Endodermal cell (in vitro differentiated cells): ENCODE measurements at regions not wholly inside any gene's neighbourhood (a gene's known extent, or its start where the extent isn't known, plus 50 kb on each side); places are given as distances from the start of the nearest gene placed in this dataset.

Source experiments
- DNase-seq: peaks from one replicate; pipeline ENCODE4 v3.0.0-alpha.2; 2017
- H3K27ac ChIP-seq: 2 replicates; pipeline ENCODE4 v1.5.1; 2013; ENCODE audit warnings: mild to moderate bottlenecking, low read depth, low read length, moderate library complexity
- H3K27me3 ChIP-seq: 2 replicates; pipeline ENCODE4 v1.6.1; 2013; ENCODE audit warnings: mild to moderate bottlenecking, low read length, moderate library complexity; ENCODE audit not compliant: insufficient read depth, control insufficient read depth, poor library complexity, severe bottlenecking
- H3K36me3 ChIP-seq: 2 replicates; pipeline ENCODE4 v1.7.0; 2013; ENCODE audit warnings: mild to moderate bottlenecking, low read length, moderate library complexity; ENCODE audit not compliant: control insufficient read depth, insufficient read depth
- H3K4me1 ChIP-seq: one replicate; pipeline ENCODE4 v1.7.0; 2013; ENCODE audit warnings: low read length; ENCODE audit not compliant: control insufficient read depth, insufficient read depth
- H3K4me3 ChIP-seq: 2 replicates; pipeline ENCODE4 v1.5.1; 2013; ENCODE audit warnings: mild to moderate bottlenecking, low read length, moderate library complexity
- H3K9ac ChIP-seq: 2 replicates; pipeline ENCODE4 v1.6.1; 2013; ENCODE audit warnings: mild to moderate bottlenecking, low read length, moderate library complexity; ENCODE audit not compliant: poor library complexity, severe bottlenecking; ENCODE audit errors: extremely low read depth
- H3K9me3 ChIP-seq: 2 replicates; pipeline ENCODE4 v1.6.1; 2013; ENCODE audit warnings: mild to moderate bottlenecking, low read length, moderate library complexity; ENCODE audit not compliant: control insufficient read depth
- H3K27ac Mint-ChIP-seq: 2 replicates; pipeline ENCODE4 v1.8.0; 2020; ENCODE audit warnings: mixed read lengths
- H3K27me3 Mint-ChIP-seq: 2 replicates; pipeline ENCODE4 v1.8.0; 2021; ENCODE audit warnings: mild to moderate bottlenecking, mixed read lengths; ENCODE audit not compliant: insufficient read depth
- H3K36me3 Mint-ChIP-seq: 2 replicates; pipeline ENCODE4 v1.8.0; 2020; ENCODE audit warnings: low read depth, mixed read lengths
- H3K4me1 Mint-ChIP-seq: 2 replicates; pipeline ENCODE4 v1.8.0; 2020; ENCODE audit warnings: mixed read lengths
- H3K4me3 Mint-ChIP-seq: 2 replicates; pipeline ENCODE4 v1.8.0; 2020; ENCODE audit warnings: mild to moderate bottlenecking, moderate library complexity, mixed read lengths
- H3K9me3 Mint-ChIP-seq: 2 replicates; pipeline ENCODE4 v1.8.0; 2020; ENCODE audit warnings: mild to moderate bottlenecking, mixed read lengths
- WGBS, 2 experiments: methylation state at CpG; one replicate each; pipeline versions ENCODE4 v1.1.5 to v1.1.7; 2013; ENCODE audit warnings: missing lambda C conversion rate in 2 of 2, mixed read lengths in 1 of 2; ENCODE audit not compliant: insufficient coverage in 1 of 2, insufficient read length in 1 of 2; 5-methylcytosine and 5-hydroxymethylcytosine counted together
- TF ChIP-seq, protein P1 (sequence below): fragments of 200-600 bp; sonication (generic); conservative IDR thresholded peaks from 2 replicates; pipeline ENCODE4 v1.5.0; 2021; ENCODE audit warnings: antibody characterized with exemption, mild to moderate bottlenecking

DNA sequence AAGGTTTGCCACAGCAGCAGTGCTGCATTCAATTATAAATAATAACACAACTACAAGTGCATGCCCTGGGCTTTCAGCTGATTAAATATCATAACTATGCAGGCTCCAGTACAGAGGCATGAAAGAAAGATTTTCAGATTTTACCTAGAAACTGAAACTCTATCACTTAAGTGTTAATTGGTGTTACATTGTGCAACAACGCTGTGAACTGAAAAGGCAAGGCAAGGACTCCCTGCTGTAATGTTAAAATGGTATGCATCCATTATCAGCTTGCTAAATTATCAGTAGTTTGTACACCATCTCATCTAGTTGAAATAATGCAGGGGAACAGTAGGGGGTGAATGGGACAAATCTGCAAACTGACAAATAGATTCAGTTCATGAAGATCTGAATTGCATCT is 976.7 kb upstream of the MANEA start:
- no peak overlapping the region for H3K27ac Mint-ChIP-seq
- 64% methylated on average over 1 of the region's 1 CpG; no CpG with 5 or more reads in 1 of the 2 experiments for WGBS, 2 experiments
- Histone ChIP-seq H3K27ac (no peak overlapping the region), H3K27me3 (no peaks in the 10 kb centered on the region), H3K4me3 (no peak overlapping the region), H3K36me3 (no peaks in the 10 kb centered on the region), H3K9me3 (peaks cover 37% of the 10 kb centered on the region), H3K4me1 (no peaks in the 10 kb centered on the region), H3K9ac (no peak overlapping the region)
- no peak for DNase-seq
- peaks cover 22% of the 10 kb centered on the region for H3K36me3 Mint-ChIP-seq
- no peaks in the 10 kb centered on the region for H3K27me3 Mint-ChIP-seq
- no peak overlapping the region for H3K4me3 Mint-ChIP-seq
- H3K4me1 Mint-ChIP-seq = peaks cover 2% of the 10 kb centered on the region
- H3K9me3 Mint-ChIP-seq = peaks cover 34% of the 10 kb centered on the region
- TF ChIP-seq, protein P1, sequence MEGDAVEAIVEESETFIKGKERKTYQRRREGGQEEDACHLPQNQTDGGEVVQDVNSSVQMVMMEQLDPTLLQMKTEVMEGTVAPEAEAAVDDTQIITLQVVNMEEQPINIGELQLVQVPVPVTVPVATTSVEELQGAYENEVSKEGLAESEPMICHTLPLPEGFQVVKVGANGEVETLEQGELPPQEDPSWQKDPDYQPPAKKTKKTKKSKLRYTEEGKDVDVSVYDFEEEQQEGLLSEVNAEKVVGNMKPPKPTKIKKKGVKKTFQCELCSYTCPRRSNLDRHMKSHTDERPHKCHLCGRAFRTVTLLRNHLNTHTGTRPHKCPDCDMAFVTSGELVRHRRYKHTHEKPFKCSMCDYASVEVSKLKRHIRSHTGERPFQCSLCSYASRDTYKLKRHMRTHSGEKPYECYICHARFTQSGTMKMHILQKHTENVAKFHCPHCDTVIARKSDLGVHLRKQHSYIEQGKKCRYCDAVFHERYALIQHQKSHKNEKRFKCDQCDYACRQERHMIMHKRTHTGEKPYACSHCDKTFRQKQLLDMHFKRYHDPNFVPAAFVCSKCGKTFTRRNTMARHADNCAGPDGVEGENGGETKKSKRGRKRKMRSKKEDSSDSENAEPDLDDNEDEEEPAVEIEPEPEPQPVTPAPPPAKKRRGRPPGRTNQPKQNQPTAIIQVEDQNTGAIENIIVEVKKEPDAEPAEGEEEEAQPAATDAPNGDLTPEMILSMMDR = no peak

DNA sequence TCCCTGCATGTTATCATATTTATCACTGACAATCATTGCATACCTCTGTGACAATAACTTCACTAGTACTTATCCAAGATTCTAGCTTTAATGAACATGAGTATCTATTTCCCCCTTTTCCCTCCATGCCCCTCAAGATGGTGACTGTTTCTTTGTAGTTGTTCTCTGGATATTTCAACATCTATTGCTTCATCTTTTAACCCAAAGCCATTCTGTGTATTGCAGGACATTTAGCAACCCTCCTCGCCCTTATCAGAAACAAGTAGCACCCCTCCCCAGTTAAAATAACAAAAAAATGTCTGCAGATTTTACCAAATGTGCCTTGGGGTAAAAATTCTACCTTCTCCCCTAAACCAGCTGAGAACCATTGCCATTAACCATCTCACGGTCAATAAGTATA is 979.8 kb upstream of the MANEA start:
- H3K27ac Mint-ChIP-seq = no peak overlapping the region
- H3K4me1 Mint-ChIP-seq = peaks cover 2% of the 10 kb centered on the region
- Histone ChIP-seq H3K9me3 (peaks cover 6% of the 10 kb centered on the region), H3K4me1 (no peaks in the 10 kb centered on the region), H3K4me3 (no peak overlapping the region), H3K9ac (no peak overlapping the region), H3K27me3 (no peaks in the 10 kb centered on the region), H3K36me3 (no peaks in the 10 kb centered on the region), H3K27ac (no peak overlapping the region)
- H3K4me3 Mint-ChIP-seq = no peak overlapping the region
- peaks cover 3% of the 10 kb centered on the region for H3K36me3 Mint-ChIP-seq
- TF ChIP-seq, protein P1 = no peak
- H3K27me3 Mint-ChIP-seq = no peaks in the 10 kb centered on the region
- 80 to 94% methylated on average over 1 of the region's 2 CpGs for WGBS, 2 experiments
- DNase-seq = no peak
- H3K9me3 Mint-ChIP-seq = peaks cover 4% of the 10 kb centered on the region

DNA sequence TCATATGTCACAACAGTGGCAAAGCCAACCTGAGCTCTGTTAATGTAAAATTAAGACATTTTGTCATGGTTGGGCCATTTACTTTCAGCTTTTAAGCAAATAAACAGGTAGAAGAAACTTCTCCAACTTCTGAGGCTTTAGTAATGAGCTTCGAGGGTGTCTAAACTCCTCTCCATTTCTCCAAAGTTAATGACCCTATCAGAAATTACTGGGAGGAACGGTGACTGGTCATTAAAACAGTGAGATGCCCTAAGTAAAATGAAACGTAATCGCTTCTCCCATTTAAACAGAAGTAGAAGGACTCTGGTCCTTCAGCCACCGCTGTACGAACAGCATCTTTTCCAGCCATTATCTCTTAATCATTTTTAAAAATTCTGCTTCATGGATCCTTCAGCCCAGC is 986.9 kb upstream of the MANEA start:
- Mint-ChIP-seq H3K36me3 (no peaks in the 10 kb centered on the region), H3K4me1 (no peaks in the 10 kb centered on the region), H3K9me3 (no peaks in the 10 kb centered on the region), H3K27ac (no peak overlapping the region), H3K27me3 (no peaks in the 10 kb centered on the region), H3K4me3 (no peak overlapping the region)
- no peak for DNase-seq
- WGBS, 2 experiments = 96 to 100% methylated on average over 4 to 6 of the region's 6 CpGs
- TF ChIP-seq, protein P1 = no peak
- no peak overlapping the region for H3K27ac ChIP-seq
- no peak overlapping the region for H3K4me3 ChIP-seq
- H3K36me3 ChIP-seq = no peaks in the 10 kb centered on the region
- no peaks in the 10 kb centered on the region for H3K4me1 ChIP-seq
- no peaks in the 10 kb centered on the region for H3K9me3 ChIP-seq
- H3K9ac ChIP-seq = no peak overlapping the region
- no peaks in the 10 kb centered on the region for H3K27me3 ChIP-seq
